ENCODE measurements at regions not wholly inside any gene's neighbourhood (a gene's known extent, or its start where the extent isn't known, plus 50 kb on each side); places are given as distances from the start of the nearest gene placed in this dataset.
"Not testable (repeated sequence)": the region's sequence is repeated elsewhere in the genome, so short reads cannot be mapped to it uniquely, and the experiment has no call there.

- TF ChIP-seq, protein P1, sequence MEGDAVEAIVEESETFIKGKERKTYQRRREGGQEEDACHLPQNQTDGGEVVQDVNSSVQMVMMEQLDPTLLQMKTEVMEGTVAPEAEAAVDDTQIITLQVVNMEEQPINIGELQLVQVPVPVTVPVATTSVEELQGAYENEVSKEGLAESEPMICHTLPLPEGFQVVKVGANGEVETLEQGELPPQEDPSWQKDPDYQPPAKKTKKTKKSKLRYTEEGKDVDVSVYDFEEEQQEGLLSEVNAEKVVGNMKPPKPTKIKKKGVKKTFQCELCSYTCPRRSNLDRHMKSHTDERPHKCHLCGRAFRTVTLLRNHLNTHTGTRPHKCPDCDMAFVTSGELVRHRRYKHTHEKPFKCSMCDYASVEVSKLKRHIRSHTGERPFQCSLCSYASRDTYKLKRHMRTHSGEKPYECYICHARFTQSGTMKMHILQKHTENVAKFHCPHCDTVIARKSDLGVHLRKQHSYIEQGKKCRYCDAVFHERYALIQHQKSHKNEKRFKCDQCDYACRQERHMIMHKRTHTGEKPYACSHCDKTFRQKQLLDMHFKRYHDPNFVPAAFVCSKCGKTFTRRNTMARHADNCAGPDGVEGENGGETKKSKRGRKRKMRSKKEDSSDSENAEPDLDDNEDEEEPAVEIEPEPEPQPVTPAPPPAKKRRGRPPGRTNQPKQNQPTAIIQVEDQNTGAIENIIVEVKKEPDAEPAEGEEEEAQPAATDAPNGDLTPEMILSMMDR (IDR thresholded peaks at IDR 0.05), result not testable (repeated sequence)
- not testable (repeated sequence) for TF ChIP-seq POLR2A (IDR thresholded peaks at IDR 0.05)
Observed at GRCh38 chr12:75854137-75854536, 177.4 kb downstream of the PHLDA1 start.

Measured in thyroid gland (tissue), 4 donors.